GM21447 (cell line): ENCODE measurements at regions not wholly inside any gene's neighbourhood (a gene's known extent, or its start where the extent isn't known, plus 50 kb on each side); places are given as distances from the start of the nearest gene placed in this dataset.

Source experiments
- ATAC-seq: cut with Tn5 transposase; IDR thresholded peaks from one replicate; pipeline ENCODE4 v1.9.1; 2021; ENCODE audit not compliant: unreplicated experiment

DNA sequence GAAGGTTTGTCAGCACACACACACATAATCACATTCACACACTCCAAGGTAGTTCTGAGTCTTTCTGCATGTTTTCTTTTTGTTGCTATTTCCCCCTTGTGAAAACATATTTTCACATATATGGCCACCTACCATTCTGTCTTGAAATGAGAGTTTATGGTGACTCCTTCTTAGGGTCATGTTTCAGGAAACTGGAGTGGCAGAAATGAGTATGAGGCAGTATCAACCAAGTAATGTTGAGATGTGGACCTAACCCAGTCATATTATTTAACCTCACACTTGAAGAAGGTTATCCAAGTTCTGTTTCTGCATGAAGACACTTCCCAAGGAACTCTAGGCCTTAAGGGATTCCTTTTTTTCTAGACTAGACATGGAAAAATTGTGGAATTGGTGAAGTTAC, 481.4 kb downstream of the ETS1 start:
- no peak for ATAC-seq

DNA sequence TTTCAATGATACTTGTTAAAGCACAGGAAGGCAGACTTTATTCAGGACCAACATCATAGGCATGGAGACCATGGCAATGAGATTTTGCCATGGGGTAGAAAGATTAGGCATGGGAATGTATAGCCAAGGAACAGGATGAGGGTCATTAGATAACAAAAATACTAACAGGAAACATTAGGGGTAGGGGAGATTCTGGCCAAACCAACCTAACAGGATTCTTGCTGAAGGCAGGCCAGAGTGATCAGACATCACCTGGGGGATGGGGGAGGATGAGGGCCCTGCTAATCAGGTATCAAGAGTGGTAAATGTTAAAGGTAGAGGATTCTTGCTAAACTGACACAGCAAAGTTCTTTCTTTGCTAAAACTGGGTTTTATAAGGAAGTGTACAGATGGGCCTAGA, 481.8 kb downstream of the ETS1 start:
- no peak for ATAC-seq

DNA sequence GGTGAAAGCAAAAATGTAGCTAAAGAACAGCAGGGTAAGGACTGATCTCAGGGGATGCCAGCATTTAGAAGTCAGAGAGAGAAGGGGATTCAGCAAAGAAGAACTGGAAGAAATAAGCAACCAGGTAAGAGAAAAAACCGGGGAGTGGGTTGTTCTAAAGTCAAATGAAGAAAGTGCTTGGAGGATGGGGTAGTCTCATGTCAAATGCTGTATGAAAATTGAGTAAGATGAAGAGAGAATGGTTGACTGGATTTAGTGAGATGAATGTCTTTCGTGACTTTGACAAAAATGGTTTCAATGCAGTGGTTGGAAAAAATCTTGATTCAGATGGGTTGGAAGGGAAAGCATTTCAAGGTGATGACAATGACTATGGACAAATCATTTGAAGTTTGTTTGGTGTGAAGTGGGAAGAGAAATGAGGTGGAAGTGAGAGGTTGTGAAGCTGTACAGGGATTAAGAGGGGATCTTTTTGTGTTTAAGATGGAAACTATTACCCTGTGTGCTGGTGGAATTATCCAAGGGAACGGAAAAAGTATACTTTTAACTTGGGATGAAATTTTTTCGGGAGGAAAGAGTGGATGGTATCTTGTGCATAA, 484.0 kb downstream of the ETS1 start:
- ATAC-seq = no peak

DNA sequence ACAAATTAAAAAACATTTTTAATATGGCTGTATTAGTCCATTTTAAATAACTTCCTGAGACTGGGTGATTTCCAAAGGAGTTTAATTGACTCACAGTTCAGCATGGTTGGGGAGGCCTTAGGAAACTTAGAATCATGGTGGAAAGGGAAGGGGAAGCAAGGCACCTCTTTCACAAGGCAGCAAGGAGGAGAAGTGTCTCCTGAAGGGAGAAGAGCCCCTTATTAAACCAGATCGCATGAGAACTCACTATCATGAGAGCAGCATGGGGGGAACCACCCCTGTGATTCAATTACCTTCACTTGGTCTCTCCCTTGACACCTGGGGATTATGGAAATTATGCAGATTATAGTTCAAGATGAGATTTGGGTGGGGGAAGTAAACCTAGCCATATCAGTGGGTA, 488.6 kb downstream of the ETS1 start:
- no peak for ATAC-seq

DNA sequence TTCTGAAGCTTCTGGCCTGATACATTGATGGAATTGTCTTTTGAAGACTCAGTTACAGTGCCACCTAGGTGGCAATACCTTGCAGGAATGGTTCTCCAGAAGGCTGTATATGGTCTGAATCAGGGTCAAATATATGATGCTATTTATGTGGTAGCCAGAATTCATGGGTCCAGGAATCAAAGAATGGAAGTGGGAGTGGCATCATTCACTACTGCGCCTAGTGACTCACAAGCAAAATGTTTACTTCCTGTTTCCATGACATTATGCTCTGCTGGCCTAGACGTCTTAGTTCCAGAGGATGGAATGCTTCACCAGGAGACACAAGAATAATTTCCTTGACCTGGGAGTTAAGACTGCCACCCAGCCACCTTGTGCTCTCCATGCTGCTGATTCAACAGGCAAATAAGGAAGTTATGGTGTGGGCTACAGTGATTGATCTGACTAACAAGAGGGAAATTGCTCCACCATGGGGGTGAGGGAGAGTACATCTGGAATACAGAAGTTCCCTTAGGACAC, 491.8 kb downstream of the ETS1 start:
- ATAC-seq = no peak

DNA sequence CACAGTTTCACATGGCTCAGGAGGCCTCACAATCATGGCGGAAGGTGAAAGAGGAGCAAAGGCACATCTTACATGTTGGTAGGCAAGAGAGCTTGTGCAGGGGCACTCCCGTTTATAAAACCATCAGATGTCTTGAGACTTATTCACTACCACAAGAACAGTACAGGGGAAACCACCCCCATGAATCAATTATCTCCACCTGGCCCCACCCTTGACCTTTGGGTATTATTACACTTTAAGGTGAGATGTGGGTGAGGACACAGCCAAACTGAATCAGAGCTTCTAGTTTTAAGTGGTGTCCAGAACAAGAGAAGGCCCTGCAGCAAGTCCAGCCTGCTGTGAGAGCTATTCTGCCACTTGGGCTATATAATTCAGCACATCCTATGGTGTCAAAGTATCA, 493.7 kb downstream of the ETS1 start:
- ATAC-seq = no peak

DNA sequence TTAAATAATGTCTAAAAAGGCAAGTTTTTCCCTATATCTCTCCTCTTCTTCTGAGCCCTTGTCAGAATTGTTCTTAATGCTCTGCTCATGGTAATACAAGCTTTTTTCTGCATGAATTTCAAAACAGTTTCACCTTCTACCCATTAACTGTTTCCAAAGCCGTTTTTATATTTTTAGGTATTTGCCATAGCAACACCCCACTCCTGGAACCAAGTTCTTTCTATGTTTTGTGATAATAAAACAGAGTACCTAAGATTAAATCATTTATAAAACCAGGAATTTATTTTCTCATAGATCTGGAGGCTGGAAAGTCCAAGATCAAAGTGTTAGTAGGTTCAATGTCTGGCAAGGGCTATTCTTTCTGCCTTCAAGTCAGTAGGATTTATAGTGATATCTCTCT, 497.4 kb downstream of the ETS1 start:
- no peak for ATAC-seq

DNA sequence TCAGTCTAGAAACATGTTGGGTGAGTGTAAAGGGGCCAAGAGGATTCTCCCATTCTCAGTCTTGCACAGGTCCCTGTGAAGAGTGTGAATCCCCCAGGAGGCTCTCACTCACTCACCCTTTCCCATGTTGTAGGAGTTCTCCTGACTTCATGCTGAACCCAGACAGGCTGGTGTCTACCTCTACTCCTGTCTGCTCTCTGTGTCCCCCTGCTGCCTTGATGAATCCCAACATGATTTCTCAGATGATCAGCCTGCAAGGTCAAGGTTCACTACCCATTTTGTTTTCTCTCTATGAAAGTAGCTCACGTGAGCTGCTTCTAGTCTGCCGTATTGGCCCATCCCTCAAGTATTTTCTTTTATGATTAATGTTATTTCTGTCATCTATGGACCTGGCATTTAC, 500.6 kb downstream of the ETS1 start:
- no peak for ATAC-seq

DNA sequence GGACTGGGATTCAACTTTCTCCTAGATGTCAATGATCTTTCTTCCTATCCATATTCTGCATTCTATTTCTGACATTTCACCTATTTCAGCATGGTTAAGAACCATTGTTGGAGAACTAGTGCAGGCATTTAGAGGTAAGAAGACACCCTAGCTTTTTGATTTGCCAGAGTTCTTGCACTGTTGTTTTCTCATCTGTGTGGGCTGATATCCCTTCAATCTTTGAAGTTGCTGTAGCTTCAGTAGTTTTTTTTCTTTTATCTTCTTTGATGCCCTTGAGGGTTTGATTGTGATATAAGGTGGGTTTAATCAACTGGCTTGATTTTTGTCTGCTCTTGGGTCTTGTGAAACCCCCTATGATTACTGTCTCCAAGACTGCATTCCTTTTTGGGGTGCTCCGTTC, 502.1 kb downstream of the ETS1 start:
- no peak for ATAC-seq

DNA sequence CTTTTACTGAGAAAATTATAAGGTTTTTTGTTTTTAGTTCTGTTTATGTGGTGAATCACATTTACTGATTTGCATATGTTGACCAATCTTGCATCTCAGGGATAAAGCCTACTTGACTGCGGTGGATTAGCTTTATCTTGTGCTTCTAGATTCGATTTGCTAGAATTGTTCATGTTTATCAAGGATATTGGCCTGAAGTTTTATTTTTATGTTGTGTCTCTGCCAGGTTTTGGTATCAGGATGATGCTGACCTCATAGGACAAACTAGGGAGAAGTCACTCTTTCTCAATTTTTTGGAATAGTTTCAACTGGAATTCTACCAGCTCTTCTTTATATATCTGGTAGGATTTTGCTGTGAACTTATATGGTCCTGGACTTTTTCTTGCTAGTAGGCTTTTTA, 504.8 kb downstream of the ETS1 start:
- ATAC-seq = no peak

DNA sequence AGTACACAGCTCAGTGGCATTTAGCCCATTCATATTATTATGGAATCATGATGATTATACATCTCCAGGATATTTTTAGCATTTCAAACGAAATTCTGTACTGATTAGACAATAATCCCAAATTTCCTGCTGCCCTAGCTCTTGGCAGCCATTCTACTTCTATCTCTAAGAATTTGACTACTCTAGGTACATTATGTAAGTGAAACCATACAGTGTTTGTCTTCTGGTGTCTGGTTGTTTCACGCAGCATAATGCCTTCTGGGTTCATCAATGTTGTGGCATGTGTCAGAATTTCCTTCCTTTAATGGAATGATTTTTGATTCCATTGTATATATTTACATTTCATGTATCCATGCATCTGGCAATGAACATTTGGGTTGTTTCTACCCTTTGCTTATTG, 517.7 kb downstream of the ETS1 start:
- no peak for ATAC-seq

DNA sequence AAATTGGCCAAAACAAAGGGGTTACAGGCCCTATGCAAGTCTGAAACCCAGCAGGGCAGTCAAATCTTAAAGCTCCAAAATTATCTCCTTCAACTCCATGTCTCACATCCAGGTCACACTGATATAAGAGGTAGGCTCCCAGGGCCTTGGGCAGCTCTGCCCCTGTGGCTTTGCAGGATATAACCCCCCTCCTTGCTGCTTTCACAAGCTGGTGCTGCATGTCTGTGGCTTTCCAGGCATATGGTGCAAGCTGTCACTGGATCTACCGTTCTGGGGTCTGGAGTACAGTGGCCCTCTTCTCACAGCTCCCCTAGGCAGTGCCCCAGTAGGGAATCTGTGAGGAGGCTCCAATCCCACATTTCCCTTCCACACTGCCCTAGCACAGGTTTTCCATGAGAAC, 519.6 kb downstream of the ETS1 start:
- ATAC-seq = no peak

DNA sequence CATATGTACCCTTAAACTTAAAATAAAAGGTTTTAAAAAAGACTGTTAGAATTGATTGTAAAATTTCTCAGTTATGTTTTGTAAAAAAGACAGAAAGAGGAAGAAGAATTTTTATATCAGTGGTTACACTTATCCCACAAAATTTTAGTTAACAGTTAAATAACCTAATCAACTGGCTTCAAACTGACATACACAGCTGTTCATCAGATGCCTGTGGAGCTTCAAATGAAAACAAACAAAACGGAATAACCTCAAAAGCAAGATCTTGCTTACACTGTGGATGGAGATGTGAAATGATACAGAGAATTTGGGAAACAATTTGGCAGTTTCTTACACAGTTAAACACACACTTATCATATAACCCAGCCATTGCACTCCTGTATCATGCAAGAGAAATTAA, 521.0 kb downstream of the ETS1 start:
- ATAC-seq = no peak

DNA sequence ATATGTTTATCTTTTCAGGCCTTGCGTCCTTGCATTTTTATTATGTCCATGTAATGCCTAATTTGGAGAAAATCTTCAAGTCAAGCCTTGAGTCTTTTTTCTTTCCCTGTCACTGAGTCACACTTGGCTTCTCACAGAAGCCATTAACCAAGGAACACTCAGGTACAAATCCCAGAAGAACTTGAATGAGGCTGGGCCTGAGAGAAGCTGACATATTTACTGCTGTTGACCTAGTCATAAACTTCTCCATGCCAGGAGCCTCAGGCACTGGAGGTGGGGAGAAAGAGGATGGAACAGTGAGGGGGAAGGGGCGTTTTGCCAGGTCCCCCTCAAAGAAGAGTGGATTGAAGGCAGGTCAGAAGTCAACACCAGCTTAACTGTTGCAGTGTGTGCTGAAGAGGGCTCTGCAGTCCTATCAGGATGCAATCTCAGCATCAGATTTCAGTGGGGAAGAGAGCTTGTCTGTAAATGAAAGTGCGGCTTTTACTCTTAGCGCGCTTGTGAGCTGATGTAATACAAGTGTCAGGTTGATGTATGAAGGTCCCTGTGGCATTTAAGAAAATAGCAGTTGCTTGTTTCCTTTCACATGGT, 526.0 kb downstream of the ETS1 start:
- ATAC-seq = no peak

DNA sequence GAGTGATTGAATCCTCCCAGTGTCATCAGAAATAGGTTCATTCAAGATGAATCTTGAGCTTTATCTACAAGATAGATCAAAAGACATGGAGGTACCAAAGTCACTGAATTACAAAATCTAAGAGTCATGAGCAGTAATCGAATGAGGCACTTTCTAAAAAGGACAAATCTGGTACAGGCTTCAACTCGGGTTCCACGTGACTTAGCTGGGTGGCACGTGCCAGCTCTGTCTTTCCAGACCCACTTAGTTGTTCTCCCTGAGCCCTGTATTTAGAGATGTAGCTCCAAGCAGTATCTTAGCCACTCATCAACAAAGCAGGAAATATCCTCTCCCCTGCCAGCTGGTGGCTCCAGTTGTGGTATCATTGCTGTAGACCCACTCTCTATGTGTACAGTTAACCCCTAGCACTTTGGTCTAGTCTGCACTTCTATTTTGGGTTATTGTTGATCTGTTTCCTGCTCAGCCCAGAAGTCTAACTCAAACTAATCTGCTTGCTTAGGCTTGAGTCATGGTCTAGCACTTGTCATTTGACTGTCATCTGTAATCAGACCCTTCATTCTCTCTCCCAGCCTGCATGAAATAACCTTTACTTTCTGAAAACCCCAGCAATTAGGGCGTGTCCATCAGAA, 528.7 kb downstream of the ETS1 start:
- ATAC-seq = no peak

DNA sequence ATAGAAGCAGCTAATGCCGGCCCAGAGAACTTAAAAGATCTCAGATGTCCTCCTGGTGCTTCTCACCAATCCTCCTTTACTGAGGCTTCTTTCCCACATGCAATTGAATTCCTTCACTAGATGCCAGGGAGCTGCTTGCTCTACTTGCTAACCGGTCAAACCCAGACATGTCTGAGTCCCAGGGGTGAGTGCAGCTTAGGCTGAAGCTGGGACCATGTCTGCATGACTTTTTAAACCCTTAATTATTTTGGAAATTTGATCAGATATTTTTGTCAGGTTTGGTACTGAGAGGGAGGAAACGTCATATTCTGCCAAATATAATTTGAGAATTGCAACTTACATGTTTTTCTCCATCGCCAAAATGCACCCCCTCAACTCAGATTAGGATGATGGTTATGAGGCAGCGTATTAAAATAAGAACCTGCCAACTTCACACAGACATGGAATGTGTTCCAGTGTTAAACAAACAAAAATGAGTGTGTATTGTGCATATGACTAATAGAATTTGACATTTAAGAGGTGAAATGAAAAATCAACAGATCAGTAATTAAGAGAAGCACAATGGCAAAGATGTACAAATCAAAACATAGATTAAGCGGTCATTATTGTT, 529.5 kb downstream of the ETS1 start:
- ATAC-seq = no peak

DNA sequence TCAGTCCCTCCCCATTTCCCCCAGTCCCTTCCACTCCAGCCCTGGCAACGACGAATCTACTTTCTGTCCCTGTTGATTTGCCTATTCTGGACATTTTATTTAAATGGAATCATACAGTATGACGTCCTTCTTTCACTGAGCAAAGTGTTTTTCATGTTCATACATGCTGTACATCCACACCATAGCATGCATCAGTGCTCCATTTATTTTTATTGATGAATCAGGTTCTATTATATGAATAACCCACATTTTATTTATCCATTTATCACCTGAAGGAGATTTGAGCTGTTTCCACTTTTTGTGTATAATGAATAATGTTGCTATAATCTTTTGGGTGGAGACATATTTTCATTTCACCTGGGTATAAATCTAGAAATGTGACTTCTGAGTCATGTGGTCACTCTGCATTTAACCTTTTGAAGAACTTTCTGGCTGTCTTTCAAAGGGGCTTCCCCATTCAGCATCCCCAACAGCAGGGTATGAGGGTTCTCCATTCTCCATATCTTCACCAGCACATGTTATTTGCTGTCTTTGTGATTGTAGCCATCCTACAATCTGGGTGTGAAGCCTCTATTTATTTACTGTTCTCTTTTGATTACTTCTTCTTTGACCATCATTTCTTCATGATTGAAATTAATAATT, 531.7 kb downstream of the ETS1 start:
- ATAC-seq = no peak

DNA sequence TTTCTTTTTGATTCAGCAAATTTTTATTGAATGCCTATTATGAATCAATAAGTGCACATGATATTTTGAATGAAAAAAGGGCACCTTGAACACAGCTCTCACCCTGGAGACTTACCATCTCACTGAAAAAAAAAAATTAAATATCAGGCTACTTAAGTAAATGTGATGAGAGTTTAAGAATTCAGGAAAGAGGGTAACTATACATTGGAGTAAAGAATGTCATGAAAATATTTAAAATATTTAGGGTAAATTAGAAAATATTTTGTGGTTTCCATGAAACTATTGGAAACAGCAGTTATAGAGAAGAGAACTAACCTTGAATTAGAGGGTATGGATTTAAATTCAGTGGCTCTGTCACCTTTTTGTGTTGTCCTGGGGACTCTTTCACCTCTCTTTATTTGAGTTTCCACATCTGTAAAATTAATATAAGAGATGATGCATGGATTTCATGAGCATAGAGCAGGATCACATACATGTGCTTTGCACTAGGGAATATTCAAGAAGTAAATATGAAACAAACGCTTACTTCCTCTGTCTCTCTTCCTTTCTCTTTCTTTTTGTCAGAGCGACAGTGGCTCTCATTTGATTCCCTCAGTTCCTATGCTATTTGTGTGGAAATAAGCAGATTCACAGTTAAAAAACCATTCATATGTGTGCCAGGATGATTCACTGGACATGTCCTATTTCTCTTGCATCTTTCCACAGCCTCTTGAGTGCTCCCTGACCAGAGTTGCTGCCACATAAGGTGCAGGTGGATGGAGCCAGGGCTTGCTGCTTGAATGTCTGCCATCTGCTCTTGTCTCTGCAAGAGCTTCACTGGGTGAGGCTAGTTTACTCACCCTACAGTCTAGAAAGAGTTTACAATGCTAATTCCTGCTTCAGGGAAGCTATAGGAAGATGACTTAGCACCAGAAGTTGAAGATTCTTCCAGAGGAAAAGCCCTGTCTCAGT, 533.1 kb downstream of the ETS1 start:
- ATAC-seq = peak; percentile 74

DNA sequence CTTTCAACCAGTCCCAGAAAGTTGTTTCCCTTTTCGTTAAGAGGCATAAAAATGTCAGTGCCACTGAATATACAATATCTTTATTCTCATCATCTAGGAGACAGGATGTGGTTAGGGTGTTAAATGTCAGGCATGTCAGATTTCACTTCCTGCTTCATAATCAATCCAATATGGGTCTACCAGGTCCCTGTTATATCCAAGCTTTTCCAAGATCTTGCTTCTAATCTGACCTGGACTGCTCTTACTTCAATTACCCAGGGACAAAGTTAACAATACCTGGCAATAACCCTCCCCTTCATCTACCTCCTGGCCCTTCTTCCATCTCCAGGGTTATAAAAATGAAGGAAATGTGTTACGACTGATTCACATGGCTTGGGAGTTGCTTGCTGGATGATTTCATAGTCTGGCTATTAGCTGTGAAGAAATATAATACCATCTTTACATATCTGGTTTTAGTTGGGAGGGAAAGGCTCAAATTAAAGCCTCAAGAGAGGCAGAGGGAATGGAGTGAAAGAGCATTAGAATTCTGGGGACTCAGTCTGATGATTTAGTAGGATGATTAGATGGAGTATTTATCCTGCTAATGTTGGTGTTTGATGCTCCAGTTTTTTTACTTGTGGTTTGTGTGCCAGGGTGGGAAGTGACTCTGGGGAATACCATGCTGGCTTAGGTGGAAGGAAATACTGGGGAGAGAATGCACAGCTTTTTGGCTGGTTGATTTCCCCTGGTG, 534.3 kb downstream of the ETS1 start:
- peak; percentile 41 for ATAC-seq

DNA sequence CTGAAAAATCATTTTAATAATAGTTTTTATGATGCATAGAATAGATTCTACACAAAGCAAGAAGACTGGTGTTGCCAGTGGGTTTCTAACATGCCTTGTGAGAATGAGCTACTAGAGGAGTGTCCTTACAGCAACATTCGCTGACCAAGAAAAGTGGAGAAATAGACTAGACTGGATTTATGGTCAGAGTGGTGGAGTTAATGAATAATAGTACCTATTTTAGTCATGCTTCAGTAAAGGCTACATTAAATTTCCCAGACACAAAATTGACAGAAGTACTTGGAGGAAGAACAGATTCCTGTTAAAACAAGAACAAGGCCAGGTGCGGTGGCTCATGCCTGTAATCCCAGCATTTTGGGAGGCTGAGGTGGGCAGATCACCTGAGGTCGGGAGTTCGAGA, 539.2 kb downstream of the ETS1 start:
- ATAC-seq = no peak
